HepG2 (cell line): ENCODE measurements at regions not wholly inside any gene's neighbourhood (a gene's known extent, or its start where the extent isn't known, plus 50 kb on each side); places are given as distances from the start of the nearest gene placed in this dataset.

ENCODE experiments used
- FOXA3 ChIP-seq: IDR thresholded peaks from 2 replicates; pipeline ENCODE4 v1.6.1; 2016; ENCODE audit warnings: missing genetic modification reagents, missing compliant biosample characterization
- HDAC1 ChIP-seq: sonication (generic); formaldehyde crosslinking; IDR thresholded peaks from 2 replicates; pipeline ENCODE4 v1.5.1; 2020; ENCODE audit warnings: mild to moderate bottlenecking, missing genetic modification reagents
- ISL2 ChIP-seq: sonication (generic); formaldehyde crosslinking; IDR thresholded peaks from 2 replicates; pipeline ENCODE4 v1.5.0; 2020; ENCODE audit warnings: missing genetic modification reagents
- MAFG ChIP-seq: sonication (generic); formaldehyde crosslinking; IDR thresholded peaks from 2 replicates; pipeline ENCODE4 v1.5.1; 2020; ENCODE audit warnings: mild to moderate bottlenecking, missing genetic modification reagents
- MBNL3 ChIP-seq: fragments of 250-450 bp; sonication (Bioruptor Pico); conservative IDR thresholded peaks from 2 replicates; pipeline ENCODE4 v1.8.0; 2022; ENCODE audit warnings: mild to moderate bottlenecking, inconsistent platforms
- MIER3 ChIP-seq: IDR thresholded peaks from 2 replicates; pipeline ENCODE4 v1.6.1; 2016; ENCODE audit warnings: missing compliant biosample characterization, borderline replicate concordance
- NR2C2 ChIP-seq: sonication (generic); formaldehyde crosslinking; IDR thresholded peaks from 2 replicates; pipeline ENCODE4 v1.4.0; 2020; ENCODE audit warnings: missing genetic modification reagents, mild to moderate bottlenecking, moderate library complexity, borderline replicate concordance
- NR2F1 ChIP-seq, 2 experiments: fragments of 450-650 bp in 1 of 2; formaldehyde crosslinking in 1 of 2; IDR thresholded peaks; 2 replicates each; pipeline versions ENCODE4 v1.5.0 to v1.6.1; 2016 to 2020; ENCODE audit warnings: mild to moderate bottlenecking in 1 of 2, missing compliant biosample characterization in 1 of 2, missing genetic modification reagents in 1 of 2, moderate library complexity in 1 of 2
- NR2F2 ChIP-seq: IDR thresholded peaks from 2 replicates; pipeline ENCODE4 v1.6.1; 2012; ENCODE audit warnings: low read depth, inconsistent platforms, borderline replicate concordance
- RAD21 ChIP-seq: fragments of 450-650 bp; formaldehyde crosslinking; IDR thresholded peaks from 2 replicates; pipeline ENCODE4 v1.5.0; 2020; ENCODE audit warnings: mild to moderate bottlenecking
- RARA ChIP-seq: IDR thresholded peaks from 2 replicates; pipeline ENCODE4 v1.6.1; 2016; ENCODE audit warnings: missing genetic modification reagents, missing compliant biosample characterization
- STAG1 ChIP-seq: sonication (generic); formaldehyde crosslinking; IDR thresholded peaks from 2 replicates; pipeline ENCODE4 v1.4.0; 2020; ENCODE audit warnings: missing genetic modification reagents
- ZFP36L1 ChIP-seq: sonication (generic); formaldehyde crosslinking; IDR thresholded peaks from 2 replicates; pipeline ENCODE4 v1.8.0; 2022; ENCODE audit warnings: mild to moderate bottlenecking, missing genetic modification reagents, moderate library complexity
- ZIK1 ChIP-seq: sonication (generic); formaldehyde crosslinking; IDR thresholded peaks from 2 replicates; pipeline ENCODE4 v1.5.0; 2020; ENCODE audit warnings: mild to moderate bottlenecking, low read depth, missing genetic modification reagents, borderline replicate concordance
- ZNF296 ChIP-seq: sonication (generic); formaldehyde crosslinking; conservative IDR thresholded peaks from 2 replicates; pipeline ENCODE4 v1.5.0; 2020; ENCODE audit warnings: mild to moderate bottlenecking, missing genetic modification reagents
- ZNF331 ChIP-seq: sonication (generic); formaldehyde crosslinking; IDR thresholded peaks from 2 replicates; pipeline ENCODE4 v1.4.0; 2020; ENCODE audit warnings: missing genetic modification reagents
- ZNF644 ChIP-seq: IDR thresholded peaks from 2 replicates; pipeline ENCODE4 v1.6.1; 2016; ENCODE audit warnings: low read depth
- ZNF772 ChIP-seq: sonication (generic); formaldehyde crosslinking; IDR thresholded peaks from 2 replicates; pipeline ENCODE4 v1.5.0; 2020; ENCODE audit warnings: mild to moderate bottlenecking, missing genetic modification reagents
- TF ChIP-seq, protein P1 (sequence below): sonication (generic); formaldehyde crosslinking; IDR thresholded peaks from 2 replicates; pipeline ENCODE4 v1.9.0; 2021; ENCODE audit warnings: missing genetic modification reagents, borderline replicate concordance
- TF ChIP-seq, protein P2 (sequence below): sonication (generic); formaldehyde crosslinking; IDR thresholded peaks from 2 replicates; pipeline ENCODE4 v1.8.0; 2022; ENCODE audit warnings: mild to moderate bottlenecking, missing genetic modification reagents, borderline replicate concordance
- TF ChIP-seq, protein P3 (sequence below): sonication (generic); formaldehyde crosslinking; IDR thresholded peaks from 2 replicates; pipeline ENCODE4 v1.5.1; 2020; ENCODE audit warnings: mild to moderate bottlenecking, missing genetic modification reagents, moderate library complexity

DNA sequence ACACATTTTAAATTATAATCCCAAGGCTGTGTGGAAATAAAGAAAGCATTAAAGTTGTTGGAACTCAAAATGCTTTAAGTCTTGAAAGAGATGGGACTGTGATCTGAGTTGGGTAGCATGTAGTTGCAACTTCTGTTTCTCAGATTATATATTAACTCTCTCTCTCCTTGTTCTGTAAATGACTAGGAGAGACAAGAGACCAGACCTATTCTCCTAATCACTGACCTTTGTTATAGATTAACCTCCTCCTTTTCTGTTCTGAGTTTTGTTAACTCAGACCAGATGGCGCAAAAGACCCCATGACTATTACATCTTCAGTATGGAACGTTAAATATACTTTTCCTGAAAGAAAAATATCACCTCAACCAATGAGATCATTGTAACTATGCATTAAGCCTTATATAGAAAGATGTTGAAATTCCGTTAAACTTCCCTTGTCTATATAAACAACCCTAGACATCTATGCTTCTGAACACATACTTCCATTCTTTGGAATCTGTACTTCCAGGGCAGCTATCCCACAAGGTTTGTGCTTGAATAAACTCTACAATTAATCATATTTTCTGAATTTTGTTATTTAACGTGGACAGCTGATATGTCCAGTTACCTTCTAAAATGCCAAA, 143.5 kb upstream of the TRIM24 start (continued):
- TF ChIP-seq, protein P1, sequence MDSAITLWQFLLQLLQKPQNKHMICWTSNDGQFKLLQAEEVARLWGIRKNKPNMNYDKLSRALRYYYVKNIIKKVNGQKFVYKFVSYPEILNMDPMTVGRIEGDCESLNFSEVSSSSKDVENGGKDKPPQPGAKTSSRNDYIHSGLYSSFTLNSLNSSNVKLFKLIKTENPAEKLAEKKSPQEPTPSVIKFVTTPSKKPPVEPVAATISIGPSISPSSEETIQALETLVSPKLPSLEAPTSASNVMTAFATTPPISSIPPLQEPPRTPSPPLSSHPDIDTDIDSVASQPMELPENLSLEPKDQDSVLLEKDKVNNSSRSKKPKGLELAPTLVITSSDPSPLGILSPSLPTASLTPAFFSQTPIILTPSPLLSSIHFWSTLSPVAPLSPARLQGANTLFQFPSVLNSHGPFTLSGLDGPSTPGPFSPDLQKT (CRISPR knock-in tag) = no peak
- TF ChIP-seq FOXA3 (CRISPR knock-in tag) = peak; percentile 76
- 0 out of 2 replicates have a peak, but pooled peaks have one; percentile 39 for TF ChIP-seq MIER3
- TF ChIP-seq NR2F1 (CRISPR knock-in tag; IDR thresholded peaks at IDR 0.05) = peak; percentile 59 to 73; a peak in 3 of 4 replicates
- TF ChIP-seq ZIK1 = no peak
- peak; percentile 30; the same call in 1 of the 2 replicates for TF ChIP-seq ZNF644 (CRISPR knock-in tag)
- 0 out of 2 replicates have a peak, but pooled peaks have one; percentile 28 for TF ChIP-seq ZFP36L1 (CRISPR knock-in tag)
- no peak for TF ChIP-seq RAD21 (CRISPR knock-in tag)
- peak; percentile 88 for TF ChIP-seq NR2F2
- TF ChIP-seq ZNF772 (CRISPR knock-in tag) = 0 out of 2 replicates have a peak, but pooled peaks have one; percentile 37
- TF ChIP-seq, protein P2, sequence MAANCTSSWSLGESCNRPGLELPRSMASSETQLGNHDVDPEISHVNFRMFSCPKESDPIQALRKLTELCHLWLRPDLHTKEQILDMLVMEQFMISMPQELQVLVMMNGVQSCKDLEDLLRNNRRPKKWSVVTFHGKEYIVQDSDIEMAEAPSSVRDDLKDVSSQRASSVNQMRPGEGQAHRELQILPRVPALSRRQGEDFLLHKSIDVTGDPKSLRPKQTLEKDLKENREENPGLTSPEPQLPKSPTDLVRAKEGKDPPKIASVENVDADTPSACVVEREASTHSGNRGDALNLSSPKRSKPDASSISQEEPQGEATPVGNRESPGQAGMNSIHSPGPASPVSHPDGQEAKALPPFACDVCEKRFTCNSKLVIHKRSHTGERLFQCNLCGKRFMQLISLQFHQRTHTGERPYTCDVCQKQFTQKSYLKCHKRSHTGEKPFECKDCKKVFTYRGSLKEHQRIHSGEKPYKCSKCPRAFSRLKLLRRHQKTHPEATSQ (CRISPR knock-in tag) = peak; percentile 96; the same call in 1 of the 2 replicates
- TF ChIP-seq ZNF296 = no peak
- TF ChIP-seq RARA (CRISPR knock-in tag) = peak; percentile 79
- TF ChIP-seq NR2C2 = peak; percentile 21; the same call in 1 of the 2 replicates
- peak; percentile 56; the same call in 1 of the 2 replicates for TF ChIP-seq ZNF331 (CRISPR knock-in tag)
- TF ChIP-seq, protein P3, sequence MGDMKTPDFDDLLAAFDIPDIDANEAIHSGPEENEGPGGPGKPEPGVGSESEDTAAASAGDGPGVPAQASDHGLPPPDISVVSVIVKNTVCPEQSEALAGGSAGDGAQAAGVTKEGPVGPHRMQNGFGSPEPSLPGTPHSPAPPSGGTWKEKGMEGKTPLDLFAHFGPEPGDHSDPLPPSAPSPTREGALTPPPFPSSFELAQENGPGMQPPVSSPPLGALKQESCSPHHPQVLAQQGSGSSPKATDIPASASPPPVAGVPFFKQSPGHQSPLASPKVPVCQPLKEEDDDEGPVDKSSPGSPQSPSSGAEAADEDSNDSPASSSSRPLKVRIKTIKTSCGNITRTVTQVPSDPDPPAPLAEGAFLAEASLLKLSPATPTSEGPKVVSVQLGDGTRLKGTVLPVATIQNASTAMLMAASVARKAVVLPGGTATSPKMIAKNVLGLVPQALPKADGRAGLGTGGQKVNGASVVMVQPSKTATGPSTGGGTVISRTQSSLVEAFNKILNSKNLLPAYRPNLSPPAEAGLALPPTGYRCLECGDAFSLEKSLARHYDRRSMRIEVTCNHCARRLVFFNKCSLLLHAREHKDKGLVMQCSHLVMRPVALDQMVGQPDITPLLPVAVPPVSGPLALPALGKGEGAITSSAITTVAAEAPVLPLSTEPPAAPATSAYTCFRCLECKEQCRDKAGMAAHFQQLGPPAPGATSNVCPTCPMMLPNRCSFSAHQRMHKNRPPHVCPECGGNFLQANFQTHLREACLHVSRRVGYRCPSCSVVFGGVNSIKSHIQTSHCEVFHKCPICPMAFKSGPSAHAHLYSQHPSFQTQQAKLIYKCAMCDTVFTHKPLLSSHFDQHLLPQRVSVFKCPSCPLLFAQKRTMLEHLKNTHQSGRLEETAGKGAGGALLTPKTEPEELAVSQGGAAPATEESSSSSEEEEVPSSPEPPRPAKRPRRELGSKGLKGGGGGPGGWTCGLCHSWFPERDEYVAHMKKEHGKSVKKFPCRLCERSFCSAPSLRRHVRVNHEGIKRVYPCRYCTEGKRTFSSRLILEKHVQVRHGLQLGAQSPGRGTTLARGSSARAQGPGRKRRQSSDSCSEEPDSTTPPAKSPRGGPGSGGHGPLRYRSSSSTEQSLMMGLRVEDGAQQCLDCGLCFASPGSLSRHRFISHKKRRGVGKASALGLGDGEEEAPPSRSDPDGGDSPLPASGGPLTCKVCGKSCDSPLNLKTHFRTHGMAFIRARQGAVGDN (CRISPR knock-in tag) = no peak
- TF ChIP-seq STAG1 = no peak; the same call in 1 of the 2 replicates
- TF ChIP-seq MAFG = no peak
- peak; percentile 45 for TF ChIP-seq HDAC1 (CRISPR knock-in tag)
- TF ChIP-seq MBNL3 (CRISPR knock-in tag) = no peak
- peak; percentile 93; the same call in 1 of the 2 replicates for TF ChIP-seq ISL2
